NCI-H2196 (cell line): ENCODE measurements at regions not wholly inside any gene's neighbourhood (a gene's known extent, or its start where the extent isn't known, plus 50 kb on each side); places are given as distances from the start of the nearest gene placed in this dataset.
"Not testable (repeated sequence)": the region's sequence is repeated elsewhere in the genome, so short reads cannot be mapped to it uniquely, and the experiment has no call there.

Source experiments
- DNase-seq: peaks from one replicate; lab custom pipeline; 2025; ENCODE audit not compliant: unreplicated experiment; lab: John Stamatoyannopoulos, UW

- no peak for DNase-seq
Measured at GRCh38 chr13:86569119-86569518, 769.9 kb upstream of the SLITRK6 start.

- no peak for DNase-seq
Measured at GRCh38 chr13:86569974-86570373, 770.8 kb upstream of the SLITRK6 start.

- peak; percentile 1 for DNase-seq
Measured at GRCh38 chr13:86572115-86572514, 772.9 kb upstream of the SLITRK6 start.

GRCh38 chr13:86579662-86580061 lies 780.4 kb upstream of the SLITRK6 start:
- no peak for DNase-seq

- DNase-seq: no peak
Measured at GRCh38 chr13:86581706-86582105, 782.5 kb upstream of the SLITRK6 start.

- DNase-seq: no peak
Measured at GRCh38 chr13:86584301-86584700, 785.1 kb upstream of the SLITRK6 start.

GRCh38 chr13:86585835-86586234 lies 786.6 kb upstream of the SLITRK6 start:
- no peak for DNase-seq

- DNase-seq: no peak
Measured at GRCh38 chr13:86591862-86592261, 792.6 kb upstream of the SLITRK6 start.

GRCh38 chr13:86601351-86601750 lies 802.1 kb upstream of the SLITRK6 start:
- no peak for DNase-seq

- DNase-seq: no peak
Measured at GRCh38 chr13:86606264-86606663, 807.0 kb upstream of the SLITRK6 start.

- no peak for DNase-seq
Measured at GRCh38 chr13:86608701-86609100, 809.5 kb upstream of the SLITRK6 start.

- no peak for DNase-seq
Measured at GRCh38 chr13:86633346-86633745, 834.1 kb upstream of the SLITRK6 start.

GRCh38 chr13:86651171-86651570 lies 852.0 kb upstream of the SLITRK6 start:
- not testable (repeated sequence) for DNase-seq

GRCh38 chr13:86653009-86653408 lies 853.8 kb upstream of the SLITRK6 start:
- DNase-seq: no peak

- no peak for DNase-seq
Measured at GRCh38 chr13:86655561-86655960, 856.3 kb upstream of the SLITRK6 start.

GRCh38 chr13:86660090-86660489 lies 860.9 kb upstream of the SLITRK6 start:
- DNase-seq: no peak

GRCh38 chr13:86665842-86666241 lies 866.6 kb upstream of the SLITRK6 start:
- no peak for DNase-seq

- DNase-seq: no peak
Measured at GRCh38 chr13:86673931-86674431, 874.8 kb upstream of the SLITRK6 start.

- no peak for DNase-seq
Measured at GRCh38 chr13:86681223-86681622, 882.0 kb upstream of the SLITRK6 start.

- peak; percentile 21 for DNase-seq
Measured at GRCh38 chr13:86684402-86684801, 885.2 kb upstream of the SLITRK6 start.

GRCh38 chr13:86689911-86690310 lies 890.7 kb upstream of the SLITRK6 start:
- no peak for DNase-seq

GRCh38 chr13:86692291-86692690 lies 893.1 kb upstream of the SLITRK6 start:
- DNase-seq: no peak

- no peak for DNase-seq
Measured at GRCh38 chr13:86710013-86710412, 910.8 kb upstream of the SLITRK6 start.

- DNase-seq: no peak
Measured at GRCh38 chr13:86710896-86711295, 911.7 kb upstream of the SLITRK6 start.
